ENCODE measurements at regions not wholly inside any gene's neighbourhood (a gene's known extent, or its start where the extent isn't known, plus 50 kb on each side); places are given as distances from the start of the nearest gene placed in this dataset.

DNA sequence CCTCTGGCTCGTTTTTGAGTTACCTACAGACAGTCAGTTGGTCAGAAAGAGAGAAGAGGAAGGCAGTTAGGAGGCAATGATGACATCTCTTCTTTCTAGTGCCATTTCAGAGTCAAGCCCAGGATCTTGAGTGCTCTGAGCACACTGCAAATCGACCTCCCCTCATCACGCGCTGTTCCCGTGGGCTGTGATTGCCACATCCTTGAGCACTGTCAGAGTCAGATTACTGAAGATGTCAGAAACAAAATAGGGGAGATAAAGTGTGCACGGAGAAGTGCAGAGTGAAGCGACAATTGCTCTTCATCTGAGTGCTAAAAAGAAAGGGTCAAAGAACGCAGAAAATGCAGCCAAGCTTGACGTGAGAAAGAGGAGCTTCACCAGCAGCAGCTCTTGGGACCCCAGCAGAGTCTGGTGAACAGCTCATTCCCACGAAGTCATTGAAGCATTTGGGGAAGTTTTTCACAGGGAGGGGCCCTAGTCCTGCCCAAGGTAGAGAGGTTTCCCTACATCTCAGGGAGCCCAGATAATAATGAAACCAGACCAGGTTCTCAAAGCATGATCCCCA, 661.7 kb upstream of the AUTS2 start:
- TF ChIP-seq CTCF (IDR thresholded peaks at IDR 0.05): no peak
- TF ChIP-seq POLR2A (IDR thresholded peaks at IDR 0.05): no peak
- no peak for TF ChIP-seq EP300 (IDR thresholded peaks at IDR 0.05)
